Spleen (tissue), 7 donors: ENCODE measurements at regions not wholly inside any gene's neighbourhood (a gene's known extent, or its start where the extent isn't known, plus 50 kb on each side); places are given as distances from the start of the nearest gene placed in this dataset.

Experiments used
- POLR2A ChIP-seq, 3 donors: fragments of 450-650 bp; IDR thresholded peaks; one replicate each; pipeline ENCODE4 v1.5.1; 2017; ENCODE audit warnings: antibody characterized with exemption in 3 of 3, mild to moderate bottlenecking in 1 of 3
- POLR2AphosphoS5 ChIP-seq, 3 donors: sonication (generic); formaldehyde crosslinking; IDR thresholded peaks; one replicate each; pipeline ENCODE4 v1.5.1; 2017; ENCODE audit warnings: antibody characterized with exemption in 3 of 3
- TF ChIP-seq, protein P1 (sequence below), 11 experiments: fragments of 200-600 bp in 7 of 11; fragments of 450-650 bp in 4 of 11; sonication (generic) in 4 of 11; IDR thresholded peaks in 8 of 11; conservative IDR thresholded peaks in 3 of 11; 1 replicate in 7 of 11; 2 replicates in 4 of 11; pipeline versions ENCODE4 v1.4.0 to v1.8.0; 2016 to 2021; ENCODE audit warnings: antibody characterized with exemption in 11 of 11, inconsistent platforms in 4 of 11, mild to moderate bottlenecking in 1 of 11
- donor health status: DM: no; HTN: no; CAD: no; lungs with moderate emphysema.
- donor health status: DM: no; HTN: no; CAD: no.
- donor health status: DM: no; HTN: no; CAD: no.

DNA sequence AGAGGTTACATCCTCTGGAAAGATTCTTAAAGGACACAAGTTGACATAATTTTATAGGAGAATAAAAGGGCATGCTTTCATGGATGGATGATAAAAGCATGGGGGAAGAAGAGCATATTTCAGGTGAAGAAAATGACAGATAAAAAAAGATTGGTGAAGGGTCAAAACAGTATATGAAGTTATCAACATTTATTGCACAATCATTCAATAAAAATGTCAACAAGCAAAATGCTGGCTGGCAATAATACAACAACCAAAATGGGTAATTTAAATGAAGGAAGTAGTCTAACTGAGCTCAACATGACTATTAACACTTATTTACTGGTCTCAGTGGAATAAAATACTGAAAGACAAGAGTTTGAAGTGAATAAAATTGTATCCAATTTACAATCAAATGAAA lies 696.7 kb downstream of the SQOR start:
- TF ChIP-seq, protein P1, sequence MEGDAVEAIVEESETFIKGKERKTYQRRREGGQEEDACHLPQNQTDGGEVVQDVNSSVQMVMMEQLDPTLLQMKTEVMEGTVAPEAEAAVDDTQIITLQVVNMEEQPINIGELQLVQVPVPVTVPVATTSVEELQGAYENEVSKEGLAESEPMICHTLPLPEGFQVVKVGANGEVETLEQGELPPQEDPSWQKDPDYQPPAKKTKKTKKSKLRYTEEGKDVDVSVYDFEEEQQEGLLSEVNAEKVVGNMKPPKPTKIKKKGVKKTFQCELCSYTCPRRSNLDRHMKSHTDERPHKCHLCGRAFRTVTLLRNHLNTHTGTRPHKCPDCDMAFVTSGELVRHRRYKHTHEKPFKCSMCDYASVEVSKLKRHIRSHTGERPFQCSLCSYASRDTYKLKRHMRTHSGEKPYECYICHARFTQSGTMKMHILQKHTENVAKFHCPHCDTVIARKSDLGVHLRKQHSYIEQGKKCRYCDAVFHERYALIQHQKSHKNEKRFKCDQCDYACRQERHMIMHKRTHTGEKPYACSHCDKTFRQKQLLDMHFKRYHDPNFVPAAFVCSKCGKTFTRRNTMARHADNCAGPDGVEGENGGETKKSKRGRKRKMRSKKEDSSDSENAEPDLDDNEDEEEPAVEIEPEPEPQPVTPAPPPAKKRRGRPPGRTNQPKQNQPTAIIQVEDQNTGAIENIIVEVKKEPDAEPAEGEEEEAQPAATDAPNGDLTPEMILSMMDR (IDR thresholded peaks at IDR 0.05 in 8 of 11, conservative IDR thresholded peaks at IDR 0.05 in 3 of 11): no peak
- TF ChIP-seq POLR2AphosphoS5 (IDR thresholded peaks at IDR 0.05) (no peak), POLR2A (IDR thresholded peaks at IDR 0.05) (no peak)
